ENCODE measurements at regions not wholly inside any gene's neighbourhood (a gene's known extent, or its start where the extent isn't known, plus 50 kb on each side); places are given as distances from the start of the nearest gene placed in this dataset.
"Not testable (repeated sequence)": the region's sequence is repeated elsewhere in the genome, so short reads cannot be mapped to it uniquely, and the experiment has no call there.

DNA sequence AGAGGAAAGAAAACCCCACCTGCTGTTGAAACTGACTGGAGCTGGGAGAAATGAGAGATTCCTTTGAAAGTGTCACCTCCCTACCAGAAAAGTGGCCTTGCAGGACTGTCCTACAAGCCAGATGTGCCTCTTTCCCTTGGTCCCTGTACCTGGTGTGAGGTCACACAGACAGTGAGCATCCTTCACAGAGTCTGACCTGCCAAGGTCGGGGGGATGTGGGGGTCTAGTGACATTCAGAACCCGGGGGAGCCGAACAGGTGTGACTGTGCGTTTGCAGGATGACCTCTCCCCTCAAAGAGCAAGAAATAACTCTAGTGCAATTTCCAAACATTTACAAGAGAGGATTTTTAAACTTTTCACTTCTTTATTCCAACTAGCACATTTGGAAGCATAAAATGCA lies 93.4 kb upstream of the ZNF479 start:
- H3K4me1 ChIP-seq (ENCODE audit: control insufficient read depth, extremely low read depth, insufficient read depth, low read length) = no peaks in the 10 kb centered on the region
- H3K36me3 ChIP-seq (ENCODE audit: control insufficient read depth in 2 of 2, extremely low read depth in 1 of 2, insufficient read depth in 2 of 2, low read length in 2 of 2) = no peaks in the 10 kb centered on the region
- no peaks in the 10 kb centered on the region for H4K20me1 ChIP-seq (replicated peaks; ENCODE audit: control insufficient read depth, extremely low read depth, insufficient read depth, low read length)
- no peak overlapping the region for H3K4me3 ChIP-seq (replicated peaks in 1 of 3; ENCODE audit: insufficient read depth in 1 of 3, low read depth in 1 of 3, low read length in 3 of 3)
- ChIA-PET POLR2A (no interaction called here), CTCF (no interaction called here)
- BruUV-seq (replicated peaks) = no TSS peak
- dilution Hi-C loops (cut with MboI; ENCODE audit: extremely low pct_ligation_motif_present, low sequenced_read_pairs) = no loop called here
- no peak overlapping the region for H2AFZ ChIP-seq (ENCODE audit: low read depth, low read length)
- no peaks in the 10 kb centered on the region for H3K79me2 ChIP-seq (ENCODE audit: control insufficient read depth, insufficient read depth, low read length)
- no peak overlapping the region for H3K9ac ChIP-seq (replicated peaks; ENCODE audit: extremely low read depth, insufficient read depth, low read length)
- H3K9me3 ChIP-seq (replicated peaks; ENCODE audit: control insufficient read depth, insufficient read depth, low read length) = peaks cover 3% of the 10 kb centered on the region
- H3K4me2 ChIP-seq (ENCODE audit: insufficient read depth, low read length) = no peak overlapping the region
- H3K27me3 ChIP-seq (ENCODE audit: control insufficient read depth in 2 of 2, insufficient read depth in 2 of 2, low read length in 2 of 2) = no peaks in the 10 kb centered on the region
- intact Hi-C loops (cut with micrococcal nuclease) = no loop called here
- no peaks in the 10 kb centered on the region for H3K9me1 ChIP-seq (replicated peaks; ENCODE audit: control insufficient read depth, extremely low read depth, insufficient read depth, low read length)
- DNase-seq (ENCODE audit: low read depth, low spot score) = no peak
- TF ChIP-seq POLR2A (IDR thresholded peaks at IDR 0.05; ENCODE audit: low read depth, low read length) (no peak), EZH2 (IDR thresholded peaks at IDR 0.05; ENCODE audit: borderline replicate concordance, low read depth, low read length, severe bottlenecking) (no peak), JUN (IDR thresholded peaks at IDR 0.05; ENCODE audit: borderline replicate concordance, insufficient read depth, insufficient read length, low read depth) (no peak), POLR2AphosphoS5 (IDR thresholded peaks at IDR 0.05; ENCODE audit: insufficient read depth, low read depth, low read length) (no peak), MYC (IDR thresholded peaks at IDR 0.05; ENCODE audit: low read depth, low read length) (no peak), FOS (IDR thresholded peaks at IDR 0.05; ENCODE audit: borderline replicate concordance, insufficient read depth, low read length) (no peak)
- TF ChIP-seq, protein P1, sequence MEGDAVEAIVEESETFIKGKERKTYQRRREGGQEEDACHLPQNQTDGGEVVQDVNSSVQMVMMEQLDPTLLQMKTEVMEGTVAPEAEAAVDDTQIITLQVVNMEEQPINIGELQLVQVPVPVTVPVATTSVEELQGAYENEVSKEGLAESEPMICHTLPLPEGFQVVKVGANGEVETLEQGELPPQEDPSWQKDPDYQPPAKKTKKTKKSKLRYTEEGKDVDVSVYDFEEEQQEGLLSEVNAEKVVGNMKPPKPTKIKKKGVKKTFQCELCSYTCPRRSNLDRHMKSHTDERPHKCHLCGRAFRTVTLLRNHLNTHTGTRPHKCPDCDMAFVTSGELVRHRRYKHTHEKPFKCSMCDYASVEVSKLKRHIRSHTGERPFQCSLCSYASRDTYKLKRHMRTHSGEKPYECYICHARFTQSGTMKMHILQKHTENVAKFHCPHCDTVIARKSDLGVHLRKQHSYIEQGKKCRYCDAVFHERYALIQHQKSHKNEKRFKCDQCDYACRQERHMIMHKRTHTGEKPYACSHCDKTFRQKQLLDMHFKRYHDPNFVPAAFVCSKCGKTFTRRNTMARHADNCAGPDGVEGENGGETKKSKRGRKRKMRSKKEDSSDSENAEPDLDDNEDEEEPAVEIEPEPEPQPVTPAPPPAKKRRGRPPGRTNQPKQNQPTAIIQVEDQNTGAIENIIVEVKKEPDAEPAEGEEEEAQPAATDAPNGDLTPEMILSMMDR (IDR thresholded peaks at IDR 0.05; ENCODE audit: extremely low read depth in 1 of 2, insufficient read depth in 1 of 2, low read depth in 1 of 2, low read length in 2 of 2) = no peak
- TF ChIP-seq, protein P2, sequence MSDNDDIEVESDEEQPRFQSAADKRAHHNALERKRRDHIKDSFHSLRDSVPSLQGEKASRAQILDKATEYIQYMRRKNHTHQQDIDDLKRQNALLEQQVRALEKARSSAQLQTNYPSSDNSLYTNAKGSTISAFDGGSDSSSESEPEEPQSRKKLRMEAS (IDR thresholded peaks at IDR 0.05; ENCODE audit: insufficient read depth, insufficient read length) = no peak
- no peak for FAIRE-seq
- no peak overlapping the region for H3K27ac ChIP-seq (ENCODE audit: insufficient read depth, low read depth, low read length)

DNA sequence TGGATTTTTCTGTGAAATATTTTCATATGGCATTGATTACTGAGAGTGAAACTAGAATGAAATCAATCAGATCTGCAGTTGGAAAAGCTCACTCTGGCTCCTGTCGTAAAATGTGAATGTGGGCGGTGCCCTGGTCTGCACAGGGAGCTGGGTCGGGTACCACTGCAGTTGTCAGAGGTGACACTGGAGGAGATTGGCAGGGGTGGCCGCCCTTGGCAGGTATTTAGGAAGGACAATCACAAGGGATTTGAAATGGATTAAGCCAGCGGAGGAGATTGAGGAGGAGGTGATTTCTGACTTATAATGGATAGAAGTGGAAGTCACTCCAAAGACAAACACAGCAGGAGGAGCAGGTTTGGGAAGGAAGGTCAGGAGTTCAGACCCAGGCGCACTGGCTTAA lies 109.0 kb upstream of the ZNF479 start:
- dilution Hi-C loops (cut with MboI; ENCODE audit: extremely low pct_ligation_motif_present, low sequenced_read_pairs); H3K4me3 ChIP-seq (replicated peaks in 1 of 3; ENCODE audit: insufficient read depth in 1 of 3, low read depth in 1 of 3, low read length in 3 of 3); H3K9ac ChIP-seq (replicated peaks; ENCODE audit: extremely low read depth, insufficient read depth, low read length); H3K27ac ChIP-seq (ENCODE audit: insufficient read depth, low read depth, low read length); intact Hi-C loops (cut with micrococcal nuclease); H3K79me2 ChIP-seq (ENCODE audit: control insufficient read depth, insufficient read depth, low read length); H3K36me3 ChIP-seq (ENCODE audit: control insufficient read depth in 2 of 2, extremely low read depth in 1 of 2, insufficient read depth in 2 of 2, low read length in 2 of 2); BruUV-seq (replicated peaks); POLR2A ChIA-PET; H3K27me3 ChIP-seq (ENCODE audit: control insufficient read depth in 2 of 2, insufficient read depth in 2 of 2, low read length in 2 of 2); FAIRE-seq; H2AFZ ChIP-seq (ENCODE audit: low read depth, low read length); DNase-seq (ENCODE audit: low read depth, low spot score); CTCF ChIA-PET; H3K4me1 ChIP-seq (ENCODE audit: control insufficient read depth, extremely low read depth, insufficient read depth, low read length); H3K9me3 ChIP-seq (replicated peaks; ENCODE audit: control insufficient read depth, insufficient read depth, low read length); H3K9me1 ChIP-seq (replicated peaks; ENCODE audit: control insufficient read depth, extremely low read depth, insufficient read depth, low read length); H4K20me1 ChIP-seq (replicated peaks; ENCODE audit: control insufficient read depth, extremely low read depth, insufficient read depth, low read length); H3K4me2 ChIP-seq (ENCODE audit: insufficient read depth, low read length): not testable (repeated sequence)

DNA sequence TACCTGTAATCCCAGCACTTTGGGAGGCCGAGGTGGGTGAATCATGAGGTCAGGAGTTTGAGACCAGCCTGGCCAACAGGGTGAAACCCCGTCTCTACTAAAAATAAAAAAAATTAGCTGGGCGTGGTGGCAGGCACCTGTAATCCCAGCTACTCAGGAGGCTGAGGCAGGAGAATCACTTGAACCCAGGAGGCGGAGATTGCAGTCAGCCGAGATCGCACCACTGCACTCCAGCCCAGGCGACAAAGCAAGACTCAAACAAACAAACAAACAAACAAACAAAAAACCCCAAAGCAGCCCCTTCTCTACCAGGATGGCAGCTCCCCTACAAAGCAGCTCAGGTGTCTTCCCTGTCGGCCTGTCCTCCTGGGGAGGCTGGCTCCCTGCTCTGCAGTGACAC lies 111.3 kb upstream of the ZNF479 start:
- POLR2A ChIA-PET; DNase-seq (ENCODE audit: low read depth, low spot score); CTCF ChIA-PET; H3K79me2 ChIP-seq (ENCODE audit: control insufficient read depth, insufficient read depth, low read length); H3K4me2 ChIP-seq (ENCODE audit: insufficient read depth, low read length); FAIRE-seq; BruUV-seq (replicated peaks); H3K4me3 ChIP-seq (replicated peaks in 1 of 3; ENCODE audit: insufficient read depth in 1 of 3, low read depth in 1 of 3, low read length in 3 of 3); H3K4me1 ChIP-seq (ENCODE audit: control insufficient read depth, extremely low read depth, insufficient read depth, low read length); H3K27me3 ChIP-seq (ENCODE audit: control insufficient read depth in 2 of 2, insufficient read depth in 2 of 2, low read length in 2 of 2); H2AFZ ChIP-seq (ENCODE audit: low read depth, low read length); H3K9ac ChIP-seq (replicated peaks; ENCODE audit: extremely low read depth, insufficient read depth, low read length); H3K27ac ChIP-seq (ENCODE audit: insufficient read depth, low read depth, low read length); H3K9me3 ChIP-seq (replicated peaks; ENCODE audit: control insufficient read depth, insufficient read depth, low read length); H4K20me1 ChIP-seq (replicated peaks; ENCODE audit: control insufficient read depth, extremely low read depth, insufficient read depth, low read length); intact Hi-C loops (cut with micrococcal nuclease); dilution Hi-C loops (cut with MboI; ENCODE audit: extremely low pct_ligation_motif_present, low sequenced_read_pairs); H3K9me1 ChIP-seq (replicated peaks; ENCODE audit: control insufficient read depth, extremely low read depth, insufficient read depth, low read length); H3K36me3 ChIP-seq (ENCODE audit: control insufficient read depth in 2 of 2, extremely low read depth in 1 of 2, insufficient read depth in 2 of 2, low read length in 2 of 2): not testable (repeated sequence)

All from endothelial cell of umbilical vein (primary cell).